ENCODE measurements at regions not wholly inside any gene's neighbourhood (a gene's known extent, or its start where the extent isn't known, plus 50 kb on each side); places are given as distances from the start of the nearest gene placed in this dataset.
A peak's percentile ranks its signal among the peaks of the same experiment; 100 is the strongest.

- DNase-seq = no peak
These were observed 139.6 kb upstream of the PELI1 start for GRCh38 chr2:64283641-64284361.

DNA sequence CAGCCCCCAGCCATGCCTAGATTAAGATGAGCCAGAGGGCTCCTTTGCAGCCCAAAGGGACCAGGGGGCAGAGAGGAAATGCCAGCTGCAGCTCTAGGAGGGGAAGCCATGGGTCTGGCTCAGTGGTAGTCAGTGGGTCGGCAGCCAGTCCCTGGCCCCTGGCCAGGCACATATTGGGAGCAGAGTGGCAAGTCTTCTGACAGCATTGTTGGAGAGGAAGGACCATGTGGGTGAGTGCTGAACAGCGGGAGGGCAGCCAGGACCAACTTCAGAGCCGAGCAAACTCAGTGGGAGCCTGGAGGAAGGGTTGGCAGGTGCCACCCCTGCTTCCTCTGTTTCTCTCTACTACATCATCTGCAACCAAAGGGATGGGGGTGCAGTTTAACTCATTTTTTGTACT lies 140.5 kb upstream of the PELI1 start:
- DNase-seq = peak in 9 of 14 donors; percentile 7 to 72 (median 38)

DNA sequence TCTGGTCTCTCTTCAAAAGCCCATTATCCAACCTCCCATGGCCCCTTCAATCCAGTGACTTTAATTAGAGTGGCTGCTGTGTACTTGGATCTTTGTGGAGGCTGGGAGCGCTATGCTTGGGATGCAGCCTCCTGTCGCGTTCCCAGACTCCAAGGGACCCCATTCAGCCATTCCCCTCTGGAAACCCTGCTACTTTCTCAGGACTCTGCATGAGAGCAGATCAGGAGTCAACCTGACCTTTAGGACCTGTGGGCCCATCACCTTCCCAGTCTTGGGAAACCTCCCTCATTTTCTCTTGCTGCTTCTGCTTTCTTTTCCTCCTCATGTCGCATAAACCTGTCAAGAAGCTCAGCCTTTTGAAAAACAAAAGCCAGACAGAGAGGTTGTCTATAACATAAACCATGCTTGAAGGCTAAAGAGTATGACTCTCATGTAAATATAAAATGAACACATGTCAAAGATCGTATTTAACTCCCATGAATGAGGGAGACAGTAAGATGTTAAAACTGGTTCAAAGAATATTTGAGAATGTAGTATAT lies 143.1 kb upstream of the PELI1 start:
- DNase-seq = no peak

- peak in 1 of 14 donors; percentile 24 for DNase-seq
These were observed 144.3 kb upstream of the PELI1 start for GRCh38 chr2:64288321-64289193.

DNA sequence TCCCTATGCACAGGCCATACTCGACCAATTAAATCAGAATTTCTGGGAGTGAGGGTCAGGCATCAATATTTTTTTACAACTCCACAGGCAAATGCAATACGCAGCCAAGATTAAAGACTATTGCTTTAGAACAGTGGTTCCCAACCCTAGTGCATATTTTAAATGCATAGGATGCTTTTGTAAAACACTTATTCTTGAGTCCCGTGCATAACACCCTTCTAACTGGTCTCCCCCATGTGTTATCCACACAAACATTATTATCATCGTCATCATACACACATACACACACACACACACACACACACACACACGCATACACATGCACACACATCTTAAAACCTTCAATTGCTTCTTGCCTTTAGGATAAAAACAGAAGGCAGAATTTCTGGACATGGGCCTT lies 145.0 kb upstream of the PELI1 start:
- DNase-seq = no peak

- no peak for DNase-seq
These were observed 145.5 kb upstream of the PELI1 start for GRCh38 chr2:64289737-64290136.

GRCh38 chr2:64291181-64291580 lies 147.0 kb upstream of the PELI1 start:
- no peak for DNase-seq

DNA sequence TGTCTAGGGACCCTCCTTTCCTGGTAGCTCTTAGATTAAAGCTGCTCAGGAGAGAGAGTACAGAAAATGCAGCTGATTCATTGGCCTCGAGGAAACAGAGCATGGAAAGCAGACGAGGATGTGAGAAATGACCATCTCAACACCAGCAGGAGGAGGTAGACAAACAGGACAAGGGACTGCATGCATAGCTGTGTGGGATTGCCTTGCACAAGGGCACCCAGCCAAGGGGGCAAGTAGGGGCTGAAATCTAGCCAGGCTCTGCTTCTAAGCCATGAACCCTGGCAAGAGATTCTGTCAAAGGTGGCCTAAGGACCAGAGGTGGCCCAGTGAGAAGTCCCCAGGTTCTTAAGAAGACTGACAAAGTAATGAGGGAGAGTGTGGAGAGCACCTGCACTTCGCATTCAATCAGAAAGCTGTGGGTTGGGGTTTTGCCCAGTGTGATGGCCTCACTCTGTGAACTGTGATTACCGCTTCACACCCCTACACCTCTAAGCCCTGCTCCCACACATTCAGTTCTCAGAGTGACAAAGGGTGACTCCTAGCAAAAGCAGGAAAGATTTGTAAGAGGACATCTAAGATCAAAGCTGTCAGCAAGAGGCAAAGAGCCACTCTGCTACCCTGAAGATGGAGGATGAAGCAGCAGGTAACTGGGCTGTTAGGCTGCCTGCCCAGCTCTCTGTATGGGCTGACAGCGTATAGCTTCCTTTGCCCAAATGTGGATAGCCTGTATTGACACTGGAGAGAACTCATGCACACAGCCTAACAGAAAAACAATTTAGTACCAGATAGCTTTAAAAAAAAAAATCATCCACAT lies 151.3 kb upstream of the PELI1 start:
- DNase-seq = no peak

DNA sequence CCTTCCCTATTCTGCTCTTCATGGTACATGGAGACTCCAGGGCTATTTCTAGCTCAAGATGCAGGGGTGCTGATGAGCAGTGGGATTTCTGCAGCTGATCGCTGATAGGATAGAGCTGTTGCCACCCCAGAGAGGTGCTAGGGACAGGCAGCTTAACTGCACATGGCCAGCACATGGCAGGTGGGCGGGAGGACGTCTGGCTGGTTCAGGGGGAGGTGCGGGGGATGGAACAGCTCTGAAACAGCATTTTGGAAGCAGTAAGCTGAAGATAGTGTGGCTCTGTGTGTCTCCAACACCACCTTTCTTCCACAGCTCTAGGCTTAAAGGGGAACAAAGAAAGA lies 151.9 kb upstream of the PELI1 start:
- peak in 6 of 14 donors; percentile 28 to 56 (median 43) for DNase-seq

GRCh38 chr2:64296695-64297346 lies 152.6 kb upstream of the PELI1 start:
- no peak for DNase-seq

GRCh38 chr2:64298161-64298560 lies 153.9 kb upstream of the PELI1 start:
- DNase-seq = no peak

- DNase-seq = no peak
These were observed 153.9 kb upstream of the LGALSL start for GRCh38 chr2:64300066-64300465.

- no peak for DNase-seq
These were observed 150.7 kb upstream of the LGALSL start for GRCh38 chr2:64303250-64303649.

- DNase-seq = no peak
These were observed 146.5 kb upstream of the LGALSL start for GRCh38 chr2:64307421-64307820.

GRCh38 chr2:64311191-64311910 lies 142.6 kb upstream of the LGALSL start:
- no peak for DNase-seq

DNA sequence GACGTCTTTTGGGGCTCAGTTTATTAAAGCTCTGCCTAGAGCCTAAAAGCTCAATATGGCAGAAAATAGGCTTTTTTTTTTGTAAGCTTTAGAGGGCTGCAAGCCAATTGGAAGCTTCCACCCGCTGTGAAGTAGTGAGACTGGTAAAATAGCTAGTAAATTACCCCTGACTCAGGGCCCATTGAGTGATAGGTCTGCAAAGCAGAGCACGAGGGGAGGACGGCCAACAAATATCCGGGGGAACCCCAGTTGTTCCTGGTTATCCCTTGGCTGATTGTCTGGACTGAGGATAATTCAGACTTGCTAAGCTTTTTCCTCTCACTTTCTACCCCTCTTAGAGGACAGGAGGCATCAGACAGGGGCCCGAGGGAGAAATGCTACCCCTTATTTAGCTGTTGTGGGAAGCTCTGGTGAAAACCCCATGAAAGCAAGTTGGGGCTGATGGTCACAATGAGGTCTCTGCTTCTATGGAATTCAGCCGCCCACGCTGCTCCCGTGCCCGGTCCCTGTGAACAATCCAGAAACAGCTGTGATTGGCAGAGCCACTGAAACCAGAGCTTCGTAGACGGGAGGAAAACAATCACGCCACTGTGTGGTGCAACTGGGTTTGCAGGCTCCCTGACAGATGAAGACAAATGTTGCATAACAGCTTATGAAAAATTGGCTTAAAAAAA lies 141.9 kb upstream of the LGALSL start:
- DNase-seq = peak in 12 of 14 donors; percentile 27 to 80 (median 68)

DNA sequence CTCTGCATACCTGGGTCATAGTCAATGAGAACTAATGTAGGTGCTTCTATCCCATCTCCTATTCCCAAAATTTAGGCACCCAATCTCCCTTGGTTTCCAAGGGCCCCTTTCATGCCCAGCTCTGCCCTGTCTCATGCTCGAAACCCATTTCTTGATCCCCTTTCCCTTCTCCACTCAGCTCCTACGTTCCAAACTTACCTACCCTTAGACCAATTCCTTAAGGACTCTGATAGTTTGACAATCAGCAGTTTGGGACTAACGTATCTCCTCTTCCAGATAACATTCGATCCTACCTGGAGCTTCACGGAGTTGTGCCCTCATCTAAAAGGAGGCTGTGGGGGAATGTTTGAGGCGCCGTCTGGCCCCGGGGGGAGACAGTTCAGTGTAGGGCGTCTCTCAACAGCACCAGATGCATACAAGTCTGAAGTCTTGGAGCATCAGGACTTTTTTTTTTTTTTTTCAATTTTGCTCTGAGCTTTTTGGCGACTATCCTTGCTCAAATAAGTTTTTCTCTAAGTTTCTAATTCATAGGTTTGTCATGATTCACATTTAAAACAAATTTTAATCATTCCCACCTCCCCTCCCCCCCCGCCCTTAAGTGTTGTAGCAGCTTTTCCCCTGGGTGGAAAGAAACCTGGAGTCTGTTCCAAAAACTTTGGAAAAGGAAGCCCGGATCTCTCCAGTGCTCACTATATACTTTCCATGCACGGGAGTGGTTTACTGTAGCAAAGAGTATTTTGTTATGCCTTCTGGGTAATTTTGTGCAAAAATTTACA lies 141.2 kb upstream of the LGALSL start:
- no peak for DNase-seq

DNA sequence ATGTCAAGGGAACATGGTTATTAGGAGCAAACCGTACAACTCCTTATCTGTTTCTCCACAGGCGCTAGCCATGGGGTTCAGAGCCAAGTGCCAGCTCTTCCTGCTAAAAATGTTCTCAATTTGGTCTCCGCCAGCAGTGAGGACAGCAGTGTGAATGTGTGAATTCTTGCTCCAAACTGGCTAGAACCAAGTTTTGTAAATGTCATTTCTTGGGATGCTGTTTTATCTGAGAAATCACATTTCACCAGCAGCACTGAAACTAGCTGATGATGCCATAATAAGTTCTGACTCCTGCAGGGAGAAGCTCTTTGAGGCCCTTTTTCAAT lies 140.6 kb upstream of the LGALSL start:
- peak in 1 of 14 donors; percentile 27 for DNase-seq

GRCh38 chr2:64315291-64315960 lies 138.5 kb upstream of the LGALSL start:
- no peak for DNase-seq
